ENCODE measurements at regions not wholly inside any gene's neighbourhood (a gene's known extent, or its start where the extent isn't known, plus 50 kb on each side); places are given as distances from the start of the nearest gene placed in this dataset.

GRCh38 chr18:60663060-60663989 is 290.8 kb upstream of the MC4R start:
- DNase-seq: no peak

- DNase-seq: no peak
Measured at GRCh38 chr18:60664736-60665135, 292.2 kb upstream of the MC4R start.

GRCh38 chr18:60667016-60667415 is 294.4 kb upstream of the MC4R start:
- no peak for DNase-seq

- no peak for DNase-seq
Measured at GRCh38 chr18:60668583-60668982, 296.0 kb upstream of the MC4R start.

- DNase-seq: no peak
Measured at GRCh38 chr18:60669938-60670337, 297.4 kb upstream of the MC4R start.

GRCh38 chr18:60671021-60671420 is 298.4 kb upstream of the MC4R start:
- no peak for DNase-seq

- DNase-seq: no peak
Measured at GRCh38 chr18:60675126-60675525, 302.6 kb upstream of the MC4R start.

- DNase-seq: no peak
Measured at GRCh38 chr18:60675801-60676200, 303.2 kb upstream of the MC4R start.

- no peak for DNase-seq
Measured at GRCh38 chr18:60676815-60677214, 304.2 kb upstream of the MC4R start.

GRCh38 chr18:60684843-60685513 is 312.4 kb upstream of the MC4R start:
- DNase-seq: peak; percentile 9

- DNase-seq: no peak
Measured at GRCh38 chr18:60686142-60686541, 313.6 kb upstream of the MC4R start.

GRCh38 chr18:60691061-60691460 is 318.5 kb upstream of the MC4R start:
- DNase-seq: no peak

GRCh38 chr18:60693426-60693825 is 320.9 kb upstream of the MC4R start:
- DNase-seq: no peak

- DNase-seq: no peak
Measured at GRCh38 chr18:60698901-60699300, 326.3 kb upstream of the MC4R start.

- DNase-seq: no peak
Measured at GRCh38 chr18:60722742-60723141, 350.2 kb upstream of the MC4R start.

- no peak for DNase-seq
Measured at GRCh38 chr18:60732143-60732542, 359.6 kb upstream of the MC4R start.

GRCh38 chr18:60739212-60739611 is 366.6 kb upstream of the MC4R start:
- no peak for DNase-seq

- no peak for DNase-seq
Measured at GRCh38 chr18:60740313-60740712, 367.7 kb upstream of the MC4R start.

- no peak for DNase-seq
Measured at GRCh38 chr18:60746491-60746890, 373.9 kb upstream of the MC4R start.

GRCh38 chr18:60746919-60747318 is 374.3 kb upstream of the MC4R start:
- no peak for DNase-seq

- DNase-seq: no peak
Measured at GRCh38 chr18:60753753-60754152, 381.2 kb upstream of the MC4R start.

- DNase-seq: no peak
Measured at GRCh38 chr18:60754413-60755009, 381.9 kb upstream of the MC4R start.

GRCh38 chr18:60755134-60755533 is 382.6 kb upstream of the MC4R start:
- DNase-seq: no peak

Measured in muscle of arm (tissue), 1 donor.